ENCODE measurements at regions not wholly inside any gene's neighbourhood (a gene's known extent, or its start where the extent isn't known, plus 50 kb on each side); places are given as distances from the start of the nearest gene placed in this dataset.

DNA sequence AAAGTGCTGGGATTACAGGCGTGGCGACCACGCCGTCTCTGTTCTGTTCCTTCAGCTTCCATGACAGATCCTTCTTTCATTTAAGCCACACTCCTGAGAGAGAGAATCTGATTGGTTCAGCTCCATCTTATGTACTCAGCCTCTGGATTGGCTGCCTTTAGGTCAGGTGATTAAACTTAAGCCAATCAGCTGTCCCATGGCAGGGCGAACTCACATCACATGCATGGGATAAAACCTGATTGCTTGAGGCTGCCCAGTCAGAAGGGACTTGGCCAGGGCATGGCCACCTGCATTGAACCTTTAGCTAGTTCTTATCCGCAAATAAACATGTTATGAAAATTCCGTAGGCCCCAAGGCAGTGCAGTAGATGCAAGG lies 274.2 kb downstream of the SUDS3 start:
- Histone ChIP-seq H3K9me3 (ENCODE audit: control insufficient read depth in 2 of 2, insufficient read depth in 1 of 2, low read depth in 1 of 2, low read length in 1 of 2) (no peaks in the 10 kb centered on the region), H3K36me3 (ENCODE audit: control insufficient read depth in 2 of 2, insufficient read depth in 2 of 2, low read length in 1 of 2) (no peaks in the 10 kb centered on the region), H3K27ac (ENCODE audit: low read depth in 2 of 2, low read length in 1 of 2) (no peak overlapping the region), H3K27me3 (ENCODE audit: control insufficient read depth in 1 of 2, insufficient read depth in 2 of 2, low read length in 2 of 2) (no peaks in the 10 kb centered on the region), H3K4me1 (ENCODE audit: control insufficient read depth in 2 of 2, insufficient read depth in 2 of 2, low read length in 1 of 2) (no peaks in the 10 kb centered on the region), H3K4me3 (ENCODE audit: low read depth in 1 of 2, low read length in 2 of 2) (no peak overlapping the region)
- 94% methylated on average over 7 of the region's 7 CpGs for WGBS, 2 donors

DNA sequence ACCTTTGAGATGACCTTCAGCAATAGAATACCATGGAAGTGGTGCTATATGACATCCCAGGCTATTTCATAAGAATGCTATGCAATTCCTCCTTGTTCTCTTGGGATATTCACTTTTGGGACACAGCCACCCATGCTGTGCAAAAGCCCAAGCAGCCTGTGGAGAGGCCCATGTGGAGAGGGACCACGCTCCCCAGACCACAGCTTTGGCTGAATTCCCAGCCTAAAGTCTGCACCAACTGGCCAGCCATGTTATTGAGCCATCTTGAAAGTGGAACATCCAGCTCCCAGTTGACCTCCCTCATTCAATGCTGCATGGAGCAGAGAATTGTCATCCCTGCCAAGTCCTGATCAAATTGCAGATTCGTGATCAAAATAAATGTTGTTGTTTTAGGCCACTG lies 275.1 kb downstream of the SUDS3 start:
- H3K4me3 ChIP-seq (ENCODE audit: low read depth in 1 of 2, low read length in 2 of 2): no peak overlapping the region
- H3K36me3 ChIP-seq (ENCODE audit: control insufficient read depth in 2 of 2, insufficient read depth in 2 of 2, low read length in 1 of 2): no peaks in the 10 kb centered on the region
- no peaks in the 10 kb centered on the region for H3K9me3 ChIP-seq (ENCODE audit: control insufficient read depth in 2 of 2, insufficient read depth in 1 of 2, low read depth in 1 of 2, low read length in 1 of 2)
- no peaks in the 10 kb centered on the region for H3K27me3 ChIP-seq (ENCODE audit: control insufficient read depth in 1 of 2, insufficient read depth in 2 of 2, low read length in 2 of 2)
- no peaks in the 10 kb centered on the region for H3K4me1 ChIP-seq (ENCODE audit: control insufficient read depth in 2 of 2, insufficient read depth in 2 of 2, low read length in 1 of 2)
- no peak overlapping the region for H3K27ac ChIP-seq (ENCODE audit: low read depth in 2 of 2, low read length in 1 of 2)
- WGBS, 2 donors: 38 to 47% methylated on average over 2 of the region's 2 CpGs

DNA sequence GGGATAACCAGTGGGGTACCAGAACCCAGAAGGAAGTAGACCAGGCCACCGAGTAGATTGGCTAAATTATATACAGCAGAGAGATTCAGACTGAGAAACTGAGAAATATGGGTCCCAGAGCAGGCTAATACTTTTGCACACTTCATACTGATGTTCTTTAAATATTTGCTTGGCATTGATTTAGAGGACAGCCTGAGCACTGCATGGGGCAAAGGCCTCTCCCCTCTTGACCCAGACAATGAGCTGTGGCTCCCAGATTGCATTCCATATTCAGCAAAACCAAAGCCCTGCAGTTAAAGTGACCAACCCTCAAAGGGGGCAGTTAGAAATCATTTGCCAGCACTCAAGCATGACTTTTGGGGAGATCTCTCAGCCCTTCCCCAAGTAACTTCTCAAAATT lies 279.2 kb downstream of the SUDS3 start:
- Histone ChIP-seq H3K36me3 (ENCODE audit: control insufficient read depth in 2 of 2, insufficient read depth in 2 of 2, low read length in 1 of 2) (no peaks in the 10 kb centered on the region), H3K4me1 (ENCODE audit: control insufficient read depth in 2 of 2, insufficient read depth in 2 of 2, low read length in 1 of 2) (no peaks in the 10 kb centered on the region), H3K9me3 (ENCODE audit: control insufficient read depth in 2 of 2, insufficient read depth in 1 of 2, low read depth in 1 of 2, low read length in 1 of 2) (no peaks in the 10 kb centered on the region), H3K27ac (ENCODE audit: low read depth in 2 of 2, low read length in 1 of 2) (no peak overlapping the region), H3K27me3 (ENCODE audit: control insufficient read depth in 1 of 2, insufficient read depth in 2 of 2, low read length in 2 of 2) (no peaks in the 10 kb centered on the region), H3K4me3 (ENCODE audit: low read depth in 1 of 2, low read length in 2 of 2) (no peak overlapping the region)
- WGBS, 2 donors: 44 to 50% methylated on average over 1 of the region's 1 CpG

DNA sequence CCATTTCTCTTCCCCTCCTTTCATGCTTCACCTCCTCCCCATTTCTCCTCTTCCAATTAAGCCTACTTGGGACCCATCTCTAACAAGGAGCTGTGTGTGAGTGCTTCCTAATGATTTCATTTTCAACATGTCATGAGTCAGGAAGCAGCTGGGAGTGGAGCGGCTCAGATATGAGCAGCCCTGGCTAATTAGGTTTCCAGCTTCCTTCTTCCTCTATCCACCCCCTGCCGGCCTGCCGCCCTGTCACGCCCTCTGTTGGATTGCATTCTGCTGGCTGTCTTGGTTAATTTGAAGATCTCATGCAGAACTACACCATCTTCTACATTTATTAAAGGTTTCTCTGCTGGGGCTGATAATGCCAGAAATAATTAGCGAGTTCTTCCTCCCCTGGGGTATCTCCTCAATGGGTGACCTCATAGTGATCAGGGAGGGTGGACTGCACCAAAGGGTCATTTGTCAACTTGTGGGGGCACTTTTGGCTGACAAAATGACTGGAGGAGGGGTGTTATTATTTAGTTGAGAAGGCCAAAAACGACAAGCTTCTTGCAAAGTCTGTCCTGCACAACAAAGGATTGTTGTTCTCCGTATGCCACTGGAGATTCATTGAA lies 300.9 kb upstream of the SRRM4 start:
- 41% methylated on average over 7 of the region's 7 CpGs for WGBS, 2 donors
- no peak overlapping the region for H3K27ac ChIP-seq (ENCODE audit: low read depth in 2 of 2, low read length in 1 of 2)
- H3K4me1 ChIP-seq (ENCODE audit: control insufficient read depth in 2 of 2, insufficient read depth in 2 of 2, low read length in 1 of 2): no peaks in the 10 kb centered on the region
- H3K36me3 ChIP-seq (ENCODE audit: control insufficient read depth in 2 of 2, insufficient read depth in 2 of 2, low read length in 1 of 2): no peaks in the 10 kb centered on the region
- H3K27me3 ChIP-seq (ENCODE audit: control insufficient read depth in 1 of 2, insufficient read depth in 2 of 2, low read length in 2 of 2): no peaks in the 10 kb centered on the region
- no peaks in the 10 kb centered on the region for H3K9me3 ChIP-seq (ENCODE audit: control insufficient read depth in 2 of 2, insufficient read depth in 1 of 2, low read depth in 1 of 2, low read length in 1 of 2)
- no peak overlapping the region for H3K4me3 ChIP-seq (ENCODE audit: low read depth in 1 of 2, low read length in 2 of 2)

DNA sequence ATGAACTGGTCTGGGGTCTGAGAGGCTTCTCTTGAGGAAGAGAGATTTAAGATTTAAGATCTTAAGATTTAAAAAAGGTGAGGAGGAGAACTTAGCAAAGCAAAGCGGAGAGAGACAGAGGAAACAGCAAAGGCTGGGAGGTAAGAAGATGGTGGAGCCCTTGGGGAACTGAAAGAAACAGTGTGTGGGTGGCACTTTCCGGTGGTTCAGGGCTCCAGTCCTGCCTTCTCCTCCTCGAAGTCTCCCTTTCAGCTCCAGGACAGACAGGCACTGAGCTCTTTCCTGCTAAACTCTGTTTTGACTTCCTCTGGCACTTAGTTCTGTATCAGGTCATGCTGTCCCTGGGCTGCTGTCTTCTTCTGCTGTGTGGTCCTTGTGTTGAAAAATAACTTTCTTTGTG lies 298.7 kb upstream of the SRRM4 start:
- Histone ChIP-seq H3K9me3 (ENCODE audit: control insufficient read depth in 2 of 2, insufficient read depth in 1 of 2, low read depth in 1 of 2, low read length in 1 of 2) (no peaks in the 10 kb centered on the region), H3K27ac (ENCODE audit: low read depth in 2 of 2, low read length in 1 of 2) (no peak overlapping the region), H3K27me3 (ENCODE audit: control insufficient read depth in 1 of 2, insufficient read depth in 2 of 2, low read length in 2 of 2) (no peaks in the 10 kb centered on the region), H3K4me1 (ENCODE audit: control insufficient read depth in 2 of 2, insufficient read depth in 2 of 2, low read length in 1 of 2) (no peaks in the 10 kb centered on the region), H3K36me3 (ENCODE audit: control insufficient read depth in 2 of 2, insufficient read depth in 2 of 2, low read length in 1 of 2) (no peaks in the 10 kb centered on the region), H3K4me3 (ENCODE audit: low read depth in 1 of 2, low read length in 2 of 2) (no peak overlapping the region)
- 45 to 51% methylated on average over 3 of the region's 3 CpGs for WGBS, 2 donors

DNA sequence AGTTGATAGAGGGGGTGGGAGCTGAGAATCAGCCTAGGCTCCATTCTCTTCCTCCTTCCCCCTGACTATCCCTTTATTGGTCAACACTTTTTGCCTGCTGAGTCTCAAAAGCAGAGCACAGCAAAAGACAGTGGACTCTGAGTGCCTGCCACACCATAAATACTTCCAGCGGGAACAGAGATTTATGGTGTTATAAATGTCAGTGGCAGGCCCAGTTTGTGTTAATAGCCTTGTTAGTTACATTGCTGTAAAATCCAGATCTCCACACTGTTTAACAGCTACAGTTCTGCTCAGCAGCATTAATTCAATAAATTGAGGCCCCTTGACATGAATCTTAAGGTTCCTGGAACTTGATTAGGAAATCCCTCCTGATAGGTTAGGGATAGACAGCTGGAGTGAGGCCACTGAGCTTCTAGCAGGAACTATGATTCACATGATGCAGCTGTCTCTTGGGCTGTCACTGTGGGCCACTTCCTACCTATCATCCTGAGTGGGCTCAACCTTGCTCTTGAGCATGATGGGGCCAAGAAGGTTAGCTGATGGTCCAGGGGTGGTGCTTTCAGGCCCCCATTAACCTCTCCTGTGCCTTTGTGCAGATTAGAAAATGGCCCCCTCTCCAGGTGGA lies 295.2 kb upstream of the SRRM4 start:
- H3K27me3 ChIP-seq (ENCODE audit: control insufficient read depth in 1 of 2, insufficient read depth in 2 of 2, low read length in 2 of 2): no peaks in the 10 kb centered on the region
- H3K9me3 ChIP-seq (ENCODE audit: control insufficient read depth in 2 of 2, insufficient read depth in 1 of 2, low read depth in 1 of 2, low read length in 1 of 2): no peaks in the 10 kb centered on the region
- no peaks in the 10 kb centered on the region for H3K36me3 ChIP-seq (ENCODE audit: control insufficient read depth in 2 of 2, insufficient read depth in 2 of 2, low read length in 1 of 2)
- no peak overlapping the region for H3K4me3 ChIP-seq (ENCODE audit: low read depth in 1 of 2, low read length in 2 of 2)
- 55 to 57% methylated on average over 1 of the region's 1 CpG for WGBS, 2 donors
- no peak overlapping the region for H3K27ac ChIP-seq (ENCODE audit: low read depth in 2 of 2, low read length in 1 of 2)
- no peaks in the 10 kb centered on the region for H3K4me1 ChIP-seq (ENCODE audit: control insufficient read depth in 2 of 2, insufficient read depth in 2 of 2, low read length in 1 of 2)

DNA sequence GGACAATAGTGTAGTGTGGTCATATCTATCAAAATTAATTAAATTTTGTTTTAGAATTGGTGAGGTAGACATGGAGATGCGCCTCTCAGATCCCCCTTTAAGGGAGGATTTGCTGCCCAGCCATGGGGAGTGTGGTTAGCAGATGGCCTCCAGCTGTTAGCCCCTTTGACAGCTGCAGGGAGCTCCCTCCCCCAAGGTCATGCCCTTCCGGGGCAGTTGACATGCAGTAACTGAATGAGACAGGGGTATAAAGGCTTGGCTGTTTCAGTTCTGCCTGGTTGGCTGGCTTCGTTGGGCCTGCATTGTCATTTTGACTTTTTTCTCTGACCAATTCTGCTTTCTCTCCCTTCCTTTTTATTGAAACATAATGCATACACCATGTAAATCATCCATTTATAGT lies 291.5 kb upstream of the SRRM4 start:
- H3K4me1 ChIP-seq (ENCODE audit: control insufficient read depth in 2 of 2, insufficient read depth in 2 of 2, low read length in 1 of 2): no peaks in the 10 kb centered on the region
- 17 to 22% methylated on average over 3 of the region's 3 CpGs for WGBS, 2 donors

DNA sequence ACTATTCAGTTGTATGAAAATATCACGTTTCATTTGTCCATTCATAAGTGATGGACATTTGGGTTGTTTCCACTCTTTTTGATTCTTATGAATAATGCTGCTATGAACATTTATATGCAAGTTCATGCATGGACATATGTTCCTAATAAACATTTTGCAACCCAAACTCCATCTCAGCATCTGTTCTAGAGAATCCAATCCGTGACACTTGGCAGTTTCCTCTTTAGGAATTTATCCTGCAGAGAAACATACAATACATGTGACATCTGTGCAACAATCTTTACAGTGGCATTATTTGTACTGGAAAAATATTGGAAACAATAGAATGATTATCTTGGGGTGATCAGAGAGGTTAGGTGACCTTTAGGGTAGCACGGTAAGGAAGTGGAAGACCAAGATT lies 290.8 kb upstream of the SRRM4 start:
- WGBS, 2 donors: 49 to 61% methylated on average over 3 of the region's 3 CpGs
- Histone ChIP-seq H3K9me3 (ENCODE audit: control insufficient read depth in 2 of 2, insufficient read depth in 1 of 2, low read depth in 1 of 2, low read length in 1 of 2) (no peaks in the 10 kb centered on the region), H3K36me3 (ENCODE audit: control insufficient read depth in 2 of 2, insufficient read depth in 2 of 2, low read length in 1 of 2) (no peaks in the 10 kb centered on the region), H3K4me1 (ENCODE audit: control insufficient read depth in 2 of 2, insufficient read depth in 2 of 2, low read length in 1 of 2) (no peaks in the 10 kb centered on the region), H3K4me3 (ENCODE audit: low read depth in 1 of 2, low read length in 2 of 2) (no peak overlapping the region), H3K27me3 (ENCODE audit: control insufficient read depth in 1 of 2, insufficient read depth in 2 of 2, low read length in 2 of 2) (no peaks in the 10 kb centered on the region), H3K27ac (ENCODE audit: low read depth in 2 of 2, low read length in 1 of 2) (no peak overlapping the region)

More for the DNA sequence above, 291.5 kb upstream of the SRRM4 start:
- Histone ChIP-seq H3K4me3 (ENCODE audit: low read depth in 1 of 2, low read length in 2 of 2) (no peak overlapping the region), H3K27ac (ENCODE audit: low read depth in 2 of 2, low read length in 1 of 2) (no peak overlapping the region), H3K27me3 (ENCODE audit: control insufficient read depth in 1 of 2, insufficient read depth in 2 of 2, low read length in 2 of 2) (no peaks in the 10 kb centered on the region), H3K9me3 (ENCODE audit: control insufficient read depth in 2 of 2, insufficient read depth in 1 of 2, low read depth in 1 of 2, low read length in 1 of 2) (no peaks in the 10 kb centered on the region), H3K36me3 (ENCODE audit: control insufficient read depth in 2 of 2, insufficient read depth in 2 of 2, low read length in 1 of 2) (no peaks in the 10 kb centered on the region)

DNA sequence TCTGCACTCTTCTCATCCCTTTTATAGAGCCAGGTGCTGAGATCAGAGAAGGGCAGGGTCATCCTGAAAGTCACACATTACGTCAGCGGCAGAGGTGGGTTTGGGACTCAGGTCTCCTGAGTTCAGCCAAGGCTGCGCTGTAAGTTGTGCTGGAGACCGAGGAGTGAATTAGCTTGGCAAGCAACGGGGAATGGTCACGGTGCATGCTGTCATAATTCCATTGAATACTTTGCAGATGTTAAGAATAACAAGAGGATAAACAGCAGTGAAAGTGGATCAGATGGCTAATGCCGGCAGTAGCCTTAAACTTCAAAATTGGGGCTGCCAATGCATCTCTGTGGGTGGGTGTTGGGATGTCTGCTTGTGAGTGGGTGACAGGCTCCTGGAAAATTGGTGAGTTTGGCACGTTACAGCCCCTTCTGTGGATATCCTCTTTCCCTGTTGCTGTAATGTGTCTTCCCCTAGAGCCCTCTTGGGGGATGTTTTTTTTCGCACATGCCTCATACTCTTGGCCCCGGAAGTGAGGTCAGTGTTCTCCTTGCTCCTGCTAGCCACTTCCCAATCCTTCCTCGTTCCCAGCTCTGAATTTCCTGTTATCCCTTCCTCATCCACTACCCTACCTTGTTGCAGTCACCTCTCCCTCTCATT lies 287.1 kb upstream of the SRRM4 start:
- Histone ChIP-seq H3K36me3 (ENCODE audit: control insufficient read depth in 2 of 2, insufficient read depth in 2 of 2, low read length in 1 of 2) (no peaks in the 10 kb centered on the region), H3K4me3 (ENCODE audit: low read depth in 1 of 2, low read length in 2 of 2) (no peak overlapping the region), H3K27me3 (ENCODE audit: control insufficient read depth in 1 of 2, insufficient read depth in 2 of 2, low read length in 2 of 2) (no peaks in the 10 kb centered on the region), H3K27ac (ENCODE audit: low read depth in 2 of 2, low read length in 1 of 2) (no peak overlapping the region), H3K4me1 (ENCODE audit: control insufficient read depth in 2 of 2, insufficient read depth in 2 of 2, low read length in 1 of 2) (no peaks in the 10 kb centered on the region), H3K9me3 (ENCODE audit: control insufficient read depth in 2 of 2, insufficient read depth in 1 of 2, low read depth in 1 of 2, low read length in 1 of 2) (no peaks in the 10 kb centered on the region)
- 73 to 74% methylated on average over 11 of the region's 11 CpGs for WGBS, 2 donors

Measured in esophagus (tissue), 2 donors.